HEK293T (cell line): ENCODE measurements at regions not wholly inside any gene's neighbourhood (a gene's known extent, or its start where the extent isn't known, plus 50 kb on each side); places are given as distances from the start of the nearest gene placed in this dataset.

ENCODE experiments used
- ARNT ChIP-seq: fragments of 450-650 bp; IDR thresholded peaks from 2 replicates; pipeline ENCODE4 v1.6.1; 2017; ENCODE audit warnings: mild to moderate bottlenecking
- BHLHE40 ChIP-seq: fragments of 450-650 bp; IDR thresholded peaks from 2 replicates; pipeline ENCODE4 v1.6.1; 2016; ENCODE audit warnings: mild to moderate bottlenecking, moderate library complexity, borderline replicate concordance
- ELF4 ChIP-seq: fragments of 450-650 bp; IDR thresholded peaks from 2 replicates; pipeline ENCODE4 v1.6.1; 2017; ENCODE audit warnings: antibody characterized with exemption
- FOXA1 ChIP-seq: fragments of 450-650 bp; IDR thresholded peaks from 2 replicates; pipeline ENCODE4 v1.6.1; 2016; ENCODE audit warnings: mild to moderate bottlenecking
- FOXK2 ChIP-seq: fragments of 450-650 bp; IDR thresholded peaks from 2 replicates; pipeline ENCODE4 v1.6.1; 2016; ENCODE audit warnings: mild to moderate bottlenecking
- FOXM1 ChIP-seq: fragments of 450-650 bp; IDR thresholded peaks from 2 replicates; pipeline ENCODE4 v1.6.1; 2017; ENCODE audit warnings: mild to moderate bottlenecking, borderline replicate concordance
- HDGF ChIP-seq: fragments of 450-650 bp; IDR thresholded peaks from 2 replicates; pipeline ENCODE4 v1.6.1; 2017; ENCODE audit warnings: antibody characterized with exemption, borderline replicate concordance
- LEF1 ChIP-seq: fragments of 450-650 bp; IDR thresholded peaks from 2 replicates; pipeline ENCODE4 v1.6.1; 2017; ENCODE audit warnings: mild to moderate bottlenecking, borderline replicate concordance
- NFRKB ChIP-seq: fragments of 450-650 bp; IDR thresholded peaks from 2 replicates; pipeline ENCODE4 v1.6.1; 2016; ENCODE audit warnings: mild to moderate bottlenecking, moderate library complexity
- SP1 ChIP-seq: fragments of 450-650 bp; IDR thresholded peaks from 2 replicates; pipeline ENCODE4 v1.6.1; 2017
- SUZ12 ChIP-seq: fragments of 450-650 bp; IDR thresholded peaks from 2 replicates; pipeline ENCODE4 v1.6.1; 2016; ENCODE audit warnings: mild to moderate bottlenecking
- TARDBP ChIP-seq: fragments of 450-650 bp; IDR thresholded peaks from 2 replicates; pipeline ENCODE4 v1.6.1; 2016
- ZNF384 ChIP-seq: fragments of 450-650 bp; IDR thresholded peaks from 2 replicates; pipeline ENCODE4 v1.6.1; 2016
- TF ChIP-seq, protein P1 (sequence below): fragments of 450-650 bp; IDR thresholded peaks from 2 replicates; pipeline ENCODE4 v1.6.1; 2016

DNA sequence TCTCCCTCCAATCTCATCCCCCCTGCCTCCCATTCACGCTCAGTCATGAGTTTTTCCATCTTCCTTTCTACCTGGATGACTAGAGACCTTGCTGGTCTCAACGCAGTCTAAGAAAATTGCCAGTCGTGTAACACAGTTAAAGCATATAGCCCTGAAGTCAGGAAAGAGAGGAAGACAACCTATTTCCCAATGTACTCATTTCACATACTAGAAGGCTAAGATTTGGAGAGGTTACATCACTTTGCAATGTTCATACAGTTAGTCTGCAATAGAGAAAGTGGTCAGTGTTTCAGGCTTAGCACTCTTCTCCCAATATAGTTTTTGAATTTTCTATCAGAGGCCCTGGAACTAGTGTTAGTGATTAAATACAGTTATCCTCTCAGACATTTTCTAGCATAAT, 278.6 kb downstream of the EDEM1 start:
- TF ChIP-seq SP1: no peak
- no peak for TF ChIP-seq FOXM1
- no peak for TF ChIP-seq ELF4
- no peak for TF ChIP-seq FOXK2
- TF ChIP-seq BHLHE40: no peak
- no peak for TF ChIP-seq SUZ12
- TF ChIP-seq LEF1: no peak
- no peak for TF ChIP-seq FOXA1
- TF ChIP-seq ZNF384: no peak
- TF ChIP-seq, protein P1, sequence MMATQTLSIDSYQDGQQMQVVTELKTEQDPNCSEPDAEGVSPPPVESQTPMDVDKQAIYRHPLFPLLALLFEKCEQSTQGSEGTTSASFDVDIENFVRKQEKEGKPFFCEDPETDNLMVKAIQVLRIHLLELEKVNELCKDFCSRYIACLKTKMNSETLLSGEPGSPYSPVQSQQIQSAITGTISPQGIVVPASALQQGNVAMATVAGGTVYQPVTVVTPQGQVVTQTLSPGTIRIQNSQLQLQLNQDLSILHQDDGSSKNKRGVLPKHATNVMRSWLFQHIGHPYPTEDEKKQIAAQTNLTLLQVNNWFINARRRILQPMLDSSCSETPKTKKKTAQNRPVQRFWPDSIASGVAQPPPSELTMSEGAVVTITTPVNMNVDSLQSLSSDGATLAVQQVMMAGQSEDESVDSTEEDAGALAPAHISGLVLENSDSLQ: no peak
- TF ChIP-seq NFRKB: no peak
- TF ChIP-seq TARDBP: no peak
- TF ChIP-seq ARNT: no peak
- TF ChIP-seq HDGF: no peak
